ENCODE measurements at regions not wholly inside any gene's neighbourhood (a gene's known extent, or its start where the extent isn't known, plus 50 kb on each side); places are given as distances from the start of the nearest gene placed in this dataset.

GRCh38 chr3:189500299-189500698 is 130.9 kb upstream of the TP63 start:
- no peak for DNase-seq (ENCODE audit: low read depth in 2 of 2)

- DNase-seq (ENCODE audit: low read depth in 2 of 2) = no peak
Measured at GRCh38 chr3:189500798-189501495, 130.2 kb upstream of the TP63 start.

- DNase-seq (ENCODE audit: low read depth in 2 of 2) = no peak
Measured at GRCh38 chr3:189502256-189502655, 128.9 kb upstream of the TP63 start.

- no peak for DNase-seq (ENCODE audit: low read depth in 2 of 2)
Measured at GRCh38 chr3:189502676-189503257, 128.4 kb upstream of the TP63 start.

GRCh38 chr3:189507856-189508255 is 123.3 kb upstream of the TP63 start:
- DNase-seq (ENCODE audit: low read depth in 2 of 2) = no peak

- DNase-seq (ENCODE audit: low read depth in 2 of 2) = no peak
Measured at GRCh38 chr3:189508784-189509501, 122.2 kb upstream of the TP63 start.

GRCh38 chr3:189512039-189512438 is 119.2 kb upstream of the TP63 start:
- DNase-seq (ENCODE audit: low read depth in 2 of 2) = no peak

- DNase-seq (ENCODE audit: low read depth in 2 of 2) = no peak
Measured at GRCh38 chr3:189512821-189513220, 118.4 kb upstream of the TP63 start.

GRCh38 chr3:189513281-189514117 is 117.7 kb upstream of the TP63 start:
- no peak for DNase-seq (ENCODE audit: low read depth in 2 of 2)

GRCh38 chr3:189516039-189516438 is 115.2 kb upstream of the TP63 start:
- no peak for DNase-seq (ENCODE audit: low read depth in 2 of 2)

- no peak for DNase-seq (ENCODE audit: low read depth in 2 of 2)
Measured at GRCh38 chr3:189517981-189518380, 113.2 kb upstream of the TP63 start.

GRCh38 chr3:189519458-189519857 is 111.7 kb upstream of the TP63 start:
- DNase-seq (ENCODE audit: low read depth in 2 of 2) = no peak

GRCh38 chr3:189529468-189529867 is 101.7 kb upstream of the TP63 start:
- no peak for DNase-seq (ENCODE audit: low read depth in 2 of 2)

- DNase-seq (ENCODE audit: low read depth in 2 of 2) = no peak
Measured at GRCh38 chr3:189529889-189530471, 101.2 kb upstream of the TP63 start.

- DNase-seq (ENCODE audit: low read depth in 2 of 2) = no peak
Measured at GRCh38 chr3:189530822-189531221, 100.4 kb upstream of the TP63 start.

- no peak for DNase-seq (ENCODE audit: low read depth in 2 of 2)
Measured at GRCh38 chr3:189531271-189531670, 99.9 kb upstream of the TP63 start.

GRCh38 chr3:189534531-189534930 is 96.7 kb upstream of the TP63 start:
- no peak for DNase-seq (ENCODE audit: low read depth in 2 of 2)

- DNase-seq (ENCODE audit: low read depth in 2 of 2) = no peak
Measured at GRCh38 chr3:189537135-189537534, 94.1 kb upstream of the TP63 start.

GRCh38 chr3:189547448-189547847 is 83.7 kb upstream of the TP63 start:
- DNase-seq (ENCODE audit: low read depth in 2 of 2) = no peak

- DNase-seq (ENCODE audit: low read depth in 2 of 2) = no peak
Measured at GRCh38 chr3:189548053-189548452, 83.1 kb upstream of the TP63 start.

GRCh38 chr3:189551007-189551406 is 80.2 kb upstream of the TP63 start:
- no peak for DNase-seq (ENCODE audit: low read depth in 2 of 2)
